ENCODE measurements at regions not wholly inside any gene's neighbourhood (a gene's known extent, or its start where the extent isn't known, plus 50 kb on each side); places are given as distances from the start of the nearest gene placed in this dataset.
"Not testable (repeated sequence)": the region's sequence is repeated elsewhere in the genome, so short reads cannot be mapped to it uniquely, and the experiment has no call there.

DNA sequence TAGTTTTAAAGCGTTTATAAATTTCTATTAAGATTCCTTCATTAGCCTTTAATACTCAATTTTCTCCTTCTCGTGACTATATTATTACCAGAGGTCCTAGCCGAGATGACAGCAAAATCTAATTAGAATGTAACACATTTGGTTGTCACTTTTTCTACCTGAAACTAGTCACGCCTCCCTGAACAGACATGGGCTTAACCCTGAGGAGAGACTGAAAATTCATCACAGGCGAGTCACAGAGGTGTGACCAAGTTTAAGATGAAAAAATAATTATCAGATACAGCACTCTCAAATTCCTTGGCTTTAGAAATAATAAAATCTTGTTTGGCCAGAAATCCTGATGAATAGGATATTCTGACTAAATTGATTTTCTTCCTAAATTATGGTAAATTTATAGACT is 834.4 kb upstream of the SLC39A10 start:
- DNase-seq (ENCODE audit: low read depth), result no peak
- TF ChIP-seq, protein P1, sequence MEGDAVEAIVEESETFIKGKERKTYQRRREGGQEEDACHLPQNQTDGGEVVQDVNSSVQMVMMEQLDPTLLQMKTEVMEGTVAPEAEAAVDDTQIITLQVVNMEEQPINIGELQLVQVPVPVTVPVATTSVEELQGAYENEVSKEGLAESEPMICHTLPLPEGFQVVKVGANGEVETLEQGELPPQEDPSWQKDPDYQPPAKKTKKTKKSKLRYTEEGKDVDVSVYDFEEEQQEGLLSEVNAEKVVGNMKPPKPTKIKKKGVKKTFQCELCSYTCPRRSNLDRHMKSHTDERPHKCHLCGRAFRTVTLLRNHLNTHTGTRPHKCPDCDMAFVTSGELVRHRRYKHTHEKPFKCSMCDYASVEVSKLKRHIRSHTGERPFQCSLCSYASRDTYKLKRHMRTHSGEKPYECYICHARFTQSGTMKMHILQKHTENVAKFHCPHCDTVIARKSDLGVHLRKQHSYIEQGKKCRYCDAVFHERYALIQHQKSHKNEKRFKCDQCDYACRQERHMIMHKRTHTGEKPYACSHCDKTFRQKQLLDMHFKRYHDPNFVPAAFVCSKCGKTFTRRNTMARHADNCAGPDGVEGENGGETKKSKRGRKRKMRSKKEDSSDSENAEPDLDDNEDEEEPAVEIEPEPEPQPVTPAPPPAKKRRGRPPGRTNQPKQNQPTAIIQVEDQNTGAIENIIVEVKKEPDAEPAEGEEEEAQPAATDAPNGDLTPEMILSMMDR (conservative IDR thresholded peaks at IDR 0.05; ENCODE audit: low read length), result no peak
- no peak overlapping the region for H3K4me3 ChIP-seq (ENCODE audit: low read length)

DNA sequence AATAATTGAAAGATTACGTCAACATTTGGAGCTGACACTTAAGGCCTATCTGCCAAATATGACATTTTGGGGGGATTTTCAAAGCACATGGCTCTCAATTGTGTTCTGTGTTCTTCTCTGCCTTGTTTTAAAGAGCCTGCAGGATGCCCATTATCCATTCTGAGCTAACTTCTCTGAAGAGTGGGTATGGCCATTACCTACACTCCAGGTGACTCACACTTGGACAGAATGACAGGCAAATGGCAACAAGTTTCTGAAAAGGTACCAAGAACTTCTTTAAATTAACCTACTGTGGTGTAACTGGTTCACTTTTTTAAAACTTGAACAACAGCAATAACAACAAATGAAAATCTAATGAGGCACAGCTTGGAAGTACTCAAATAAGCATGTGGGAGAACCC is 834.9 kb upstream of the SLC39A10 start:
- TF ChIP-seq, protein P1 (conservative IDR thresholded peaks at IDR 0.05; ENCODE audit: low read length), result no peak

DNA sequence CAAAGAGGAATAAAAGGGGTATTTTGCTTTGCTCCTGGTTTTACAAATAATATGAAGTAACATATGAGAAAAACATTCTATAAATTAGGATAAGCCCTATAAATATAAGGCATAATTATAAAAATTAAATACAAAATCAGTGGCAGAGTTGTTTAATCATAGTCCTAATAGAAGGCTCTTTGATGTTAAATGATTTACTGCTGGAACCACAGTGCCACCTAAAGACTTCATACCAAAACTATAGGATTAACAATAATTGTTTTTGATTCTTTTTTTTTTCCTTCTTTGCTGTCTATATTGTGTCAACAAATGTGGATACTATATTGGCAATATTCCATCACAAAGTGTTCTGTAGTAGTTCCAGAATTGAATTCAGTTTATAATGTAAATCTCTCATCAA is 837.7 kb upstream of the SLC39A10 start:
- TF ChIP-seq, protein P1 (conservative IDR thresholded peaks at IDR 0.05; ENCODE audit: low read length), result no peak
- H3K4me3 ChIP-seq (ENCODE audit: low read length), result no peak overlapping the region
- DNase-seq (ENCODE audit: low read depth), result no peak

More for the DNA sequence above, 834.9 kb upstream of the SLC39A10 start:
- DNase-seq (ENCODE audit: low read depth), result no peak
- no peak overlapping the region for H3K4me3 ChIP-seq (ENCODE audit: low read length)

DNA sequence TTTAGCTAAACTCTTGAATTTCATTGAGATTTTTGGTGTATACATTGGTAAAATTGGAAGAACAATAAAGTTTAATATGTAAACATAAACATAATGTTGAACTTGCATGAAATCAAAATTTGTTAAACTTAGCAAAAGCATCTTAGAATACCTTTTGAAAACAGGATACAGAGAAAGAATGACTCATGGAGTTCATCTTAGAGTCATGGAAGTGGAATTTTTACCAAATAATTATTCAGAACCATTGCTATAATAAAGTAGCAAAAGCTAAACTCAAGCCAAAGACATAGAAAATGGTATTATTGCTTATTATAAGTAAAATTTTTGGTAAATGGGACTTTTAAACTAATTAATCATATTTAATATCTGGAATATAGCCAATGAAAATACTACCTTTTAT is 841.6 kb upstream of the SLC39A10 start:
- DNase-seq (ENCODE audit: low read depth), result no peak
- TF ChIP-seq, protein P1 (conservative IDR thresholded peaks at IDR 0.05; ENCODE audit: low read length), result no peak

GRCh38 chr2:194802589-194802988 is 854.4 kb upstream of the SLC39A10 start:
- DNase-seq (ENCODE audit: low read depth), result no peak
- TF ChIP-seq, protein P1 (conservative IDR thresholded peaks at IDR 0.05; ENCODE audit: low read length), result no peak
- no peak overlapping the region for H3K4me3 ChIP-seq (ENCODE audit: low read length)

More for the DNA sequence above, 841.6 kb upstream of the SLC39A10 start:
- no peak overlapping the region for H3K4me3 ChIP-seq (ENCODE audit: low read length)

GRCh38 chr2:194787071-194787470 is 870.0 kb upstream of the SLC39A10 start:
- not testable (repeated sequence) for H3K4me3 ChIP-seq (ENCODE audit: low read length); DNase-seq (ENCODE audit: low read depth)

GRCh38 chr2:194771394-194771793 is 885.6 kb upstream of the SLC39A10 start:
- not testable (repeated sequence) for DNase-seq (ENCODE audit: low read depth); H3K4me3 ChIP-seq (ENCODE audit: low read length)

DNA sequence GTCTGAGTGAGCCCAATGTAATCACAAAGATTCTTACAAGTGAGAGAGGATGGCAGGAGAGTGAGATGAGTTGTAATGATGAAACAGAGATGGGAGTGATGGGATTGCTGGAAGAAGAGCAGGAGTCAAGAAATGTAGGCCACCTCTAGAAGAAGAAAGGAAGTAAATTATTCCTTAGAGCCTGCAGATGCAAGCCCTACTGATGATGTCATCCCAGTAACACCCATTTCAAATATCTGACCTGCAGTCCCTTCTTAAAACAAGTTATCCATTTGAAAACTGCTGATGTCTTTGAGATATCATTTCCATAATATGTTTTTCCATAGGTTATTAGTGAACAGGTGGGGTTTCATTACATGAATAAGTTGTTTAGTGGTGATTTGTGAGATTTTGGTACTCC is 888.0 kb upstream of the SLC39A10 start:
- DNase-seq (ENCODE audit: low read depth), result no peak
- TF ChIP-seq, protein P1 (conservative IDR thresholded peaks at IDR 0.05; ENCODE audit: low read length), result no peak
- no peak overlapping the region for H3K4me3 ChIP-seq (ENCODE audit: low read length)
